Endothelial cell of umbilical vein (primary cell): ENCODE measurements at regions not wholly inside any gene's neighbourhood (a gene's known extent, or its start where the extent isn't known, plus 50 kb on each side); places are given as distances from the start of the nearest gene placed in this dataset.

ENCODE experiments used
- BruUV-seq: library from RNA; stranded (reverse); fragments of 400-500 nt; replicated peaks from 2 replicates; lab custom pipeline; 2021; lab: Mats Ljungman, UMichigan
- CTCF ChIA-PET: fragments of 300-600, 350-600 bp; sonication (Branson Sonifier 250); formaldehyde crosslinking; loops from one replicate; lab custom pipeline; 2021; ENCODE audit warnings: antibody characterized with exemption, inconsistent platforms; lab: Charles Lee
- POLR2A ChIA-PET: fragments of 300-600, 350-600 bp; sonication (Branson Sonifier 250); formaldehyde crosslinking; loops from one replicate; lab custom pipeline; 2021; ENCODE audit warnings: antibody characterized with exemption, inconsistent platforms; lab: Charles Lee
- DNase-seq: peaks from one replicate; pipeline ENCODE4 v3.0.0-alpha.2; 2011; ENCODE audit warnings: low read depth, low spot score
- FAIRE-seq: peaks from 2 replicates; lab custom pipeline; 2011; peaks lifted over from hg19 to GRCh38; lab: Jason Lieb, UNC
- H2AFZ ChIP-seq: 2 replicates; pipeline ENCODE4 v1.6.0; 2012; ENCODE audit warnings: low read depth, low read length, control low read depth, inconsistent platforms
- H3K27ac ChIP-seq: 2 replicates; pipeline ENCODE4 v1.5.1; 2011; ENCODE audit warnings: low read depth, mild to moderate bottlenecking, control low read depth, low read length, moderate library complexity; ENCODE audit not compliant: insufficient read depth
- H3K27me3 ChIP-seq, 2 experiments: 2 replicates each; pipeline versions ENCODE4 v1.6.0 to v1.6.1; 2011; ENCODE audit warnings: low read length in 2 of 2, mixed read lengths in 1 of 2; ENCODE audit not compliant: control insufficient read depth in 2 of 2, insufficient read depth in 2 of 2
- H3K36me3 ChIP-seq, 2 experiments: 2 replicates in 1 of 2; 3 replicates in 1 of 2; pipeline ENCODE4 v1.5.1; 2011; ENCODE audit warnings: low read length in 2 of 2, mild to moderate bottlenecking in 1 of 2, moderate library complexity in 1 of 2; ENCODE audit not compliant: control insufficient read depth in 2 of 2, insufficient read depth in 2 of 2; ENCODE audit errors: extremely low read depth in 1 of 2
- H3K4me1 ChIP-seq: 3 replicates; pipeline ENCODE4 v1.5.1; 2011; ENCODE audit warnings: mild to moderate bottlenecking, low read length; ENCODE audit not compliant: control insufficient read depth, insufficient read depth; ENCODE audit errors: extremely low read depth
- H3K4me2 ChIP-seq: 2 replicates; pipeline ENCODE4 v1.6.1; 2011; ENCODE audit warnings: low read length, control low read depth, mixed read lengths; ENCODE audit not compliant: insufficient read depth
- H3K4me3 ChIP-seq, 3 experiments: fragments of 200-600 bp in 1 of 3; sonication (generic), shearing (Covaris generic) in 1 of 3; replicated peaks in 1 of 3; 2 replicates each; pipeline ENCODE4 v1.5.1; 2011 to 2016; ENCODE audit warnings: control low read depth in 3 of 3, low read length in 3 of 3, mild to moderate bottlenecking in 2 of 3, inconsistent platforms in 1 of 3, low read depth in 1 of 3, moderate library complexity in 1 of 3; ENCODE audit not compliant: insufficient read depth in 1 of 3
- H3K79me2 ChIP-seq: 2 replicates; pipeline ENCODE4 v1.6.0; 2012; ENCODE audit warnings: low read length, inconsistent platforms; ENCODE audit not compliant: control insufficient read depth, insufficient read depth
- H3K9ac ChIP-seq: replicated peaks from 2 replicates; pipeline ENCODE3; 2011; ENCODE audit warnings: low read length, control low read depth; ENCODE audit not compliant: insufficient read depth; ENCODE audit errors: extremely low read depth
- H3K9me1 ChIP-seq: replicated peaks from 3 replicates; pipeline ENCODE4 v1.6.0; 2011; ENCODE audit warnings: mild to moderate bottlenecking, low read length; ENCODE audit not compliant: control insufficient read depth, insufficient read depth; ENCODE audit errors: extremely low read depth
- H3K9me3 ChIP-seq: replicated peaks from 2 replicates; pipeline ENCODE4 v1.5.1; 2012; ENCODE audit warnings: low read length, inconsistent platforms; ENCODE audit not compliant: control insufficient read depth, insufficient read depth
- H4K20me1 ChIP-seq: replicated peaks from 2 replicates; pipeline ENCODE3; 2011; ENCODE audit warnings: mild to moderate bottlenecking, low read length; ENCODE audit not compliant: control insufficient read depth, insufficient read depth; ENCODE audit errors: extremely low read depth
- CTCF ChIP-seq, 2 donors: IDR thresholded peaks; 1 replicate in 1 of 2; 2 replicates in 1 of 2; pipeline ENCODE4 v1.5.1; 2011; ENCODE audit warnings: low read length in 2 of 2, mild to moderate bottlenecking in 2 of 2, moderate library complexity in 2 of 2, control low read depth in 1 of 2, inconsistent platforms in 1 of 2, low read depth in 1 of 2; ENCODE audit not compliant: insufficient read depth in 1 of 2; ENCODE audit errors: extremely low read depth in 1 of 2
- EZH2 ChIP-seq: IDR thresholded peaks from 2 replicates; pipeline ENCODE4 v1.6.1; 2012; ENCODE audit warnings: borderline replicate concordance, low read depth, mild to moderate bottlenecking, moderate library complexity, low read length, inconsistent platforms; ENCODE audit not compliant: severe bottlenecking
- FOS ChIP-seq: IDR thresholded peaks from 2 replicates; pipeline ENCODE4 v1.6.1; 2011; ENCODE audit warnings: mild to moderate bottlenecking, low read length, moderate library complexity, borderline replicate concordance; ENCODE audit not compliant: insufficient read depth
- GATA2 ChIP-seq: IDR thresholded peaks from 2 replicates; pipeline ENCODE4 v1.7.0; 2011; ENCODE audit warnings: low read depth, mild to moderate bottlenecking, moderate library complexity, mixed read lengths, low read length; ENCODE audit not compliant: insufficient read length, insufficient read depth
- JUN ChIP-seq: IDR thresholded peaks from 2 replicates; pipeline ENCODE4 v1.6.1; 2011; ENCODE audit warnings: borderline replicate concordance, low read depth; ENCODE audit not compliant: insufficient read length, insufficient read depth
- MYC ChIP-seq: IDR thresholded peaks from one replicate; pipeline ENCODE4 v1.6.1; 2011; ENCODE audit warnings: mild to moderate bottlenecking, low read depth, low read length
- POLR2A ChIP-seq: IDR thresholded peaks from 2 replicates; pipeline ENCODE4 v1.6.1; 2012; ENCODE audit warnings: low read depth, mild to moderate bottlenecking, control low read depth, low read length
- POLR2AphosphoS5 ChIP-seq: IDR thresholded peaks from 2 replicates; pipeline ENCODE4 v1.6.1; 2012; ENCODE audit warnings: low read depth, mild to moderate bottlenecking, control low read depth, low read length, moderate library complexity; ENCODE audit not compliant: insufficient read depth
- dilution Hi-C: fragments of 300-500 bp; cut with MboI; formaldehyde crosslinking; loops from one replicate; pipeline ENCODE4 v1.15.0; 2019; ENCODE audit warnings: low sequenced_read_pairs; ENCODE audit not compliant: extremely low pct_ligation_motif_present
- intact Hi-C: fragments of 100-400 bp; cut with micrococcal nuclease; formaldehyde crosslinking; loops from one replicate; pipeline ENCODE4 v1.10.0; 2022
- TF ChIP-seq, protein P1 (sequence below): IDR thresholded peaks from 2 replicates; pipeline ENCODE4 v1.6.1; 2011; ENCODE audit not compliant: insufficient read depth, insufficient read length

- H3K27ac ChIP-seq: no peak overlapping the region
- dilution Hi-C loops (no loop called here), intact Hi-C loops (no loop called here)
- DNase-seq (no peak), FAIRE-seq (no peak)
- CTCF ChIA-PET: no interaction called here
- no peak for TF ChIP-seq FOS
- TF ChIP-seq, protein P1, sequence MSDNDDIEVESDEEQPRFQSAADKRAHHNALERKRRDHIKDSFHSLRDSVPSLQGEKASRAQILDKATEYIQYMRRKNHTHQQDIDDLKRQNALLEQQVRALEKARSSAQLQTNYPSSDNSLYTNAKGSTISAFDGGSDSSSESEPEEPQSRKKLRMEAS: no peak
- no peak for TF ChIP-seq CTCF (IDR thresholded peaks at IDR 0.05; ENCODE audit: extremely low read depth in 1 of 2, insufficient read depth in 1 of 2, low read depth in 1 of 2, low read length in 2 of 2)
- no peak for TF ChIP-seq GATA2
- TF ChIP-seq JUN: no peak
- TF ChIP-seq MYC: no peak
- TF ChIP-seq POLR2AphosphoS5: no peak
- TF ChIP-seq EZH2: no peak
- no peak for TF ChIP-seq POLR2A
- no peak overlapping the region for H3K4me3 ChIP-seq
- H3K9me3 ChIP-seq: no peaks in the 10 kb centered on the region
- H3K4me2 ChIP-seq: no peak overlapping the region
- no peaks in the 10 kb centered on the region for H3K27me3 ChIP-seq
- POLR2A ChIA-PET: no interaction called here
- no peak overlapping the region for H3K9ac ChIP-seq
- BruUV-seq: no TSS peak
- no peaks in the 10 kb centered on the region for H3K79me2 ChIP-seq
- no peaks in the 10 kb centered on the region for H3K4me1 ChIP-seq
- H2AFZ ChIP-seq: no peak overlapping the region
- no peaks in the 10 kb centered on the region for H3K9me1 ChIP-seq
- no peaks in the 10 kb centered on the region for H3K36me3 ChIP-seq
- no peaks in the 10 kb centered on the region for H4K20me1 ChIP-seq
Observed at GRCh38 chr2:2484301-2484700, 153.2 kb upstream of the MYT1L start.
